Thoracic aorta (tissue), 2 donors: ENCODE measurements at regions not wholly inside any gene's neighbourhood (a gene's known extent, or its start where the extent isn't known, plus 50 kb on each side); places are given as distances from the start of the nearest gene placed in this dataset.

Experiments used
- ATAC-seq: fragments of 150-250 bp; one replicate; pipeline ENCODE4 v1.8.0; 2017; ENCODE audit warnings: low read depth; ENCODE audit not compliant: insufficient number of reproducible peaks, low FRiP score
- DNase-seq: peaks from one replicate; pipeline ENCODE4 v3.0.0-alpha.2; 2020; ENCODE audit warnings: low spot score
- H3K27ac ChIP-seq, 2 donors: fragments of 200-600 bp; sonication (generic); 1 replicate in 1 of 2; 2 replicates in 1 of 2; pipeline ENCODE4 v1.5.1; 2016; ENCODE audit warnings: mild to moderate bottlenecking in 2 of 2, moderate library complexity in 2 of 2
- H3K27me3 ChIP-seq: fragments of 200-600 bp; sonication (generic); replicated peaks from 2 replicates; pipeline ENCODE4 v1.6.0; 2016; ENCODE audit warnings: mild to moderate bottlenecking; ENCODE audit not compliant: insufficient read depth
- H3K36me3 ChIP-seq: fragments of 200-600 bp; sonication (generic); one replicate; pipeline ENCODE4 v1.5.1; 2016
- H3K4me1 ChIP-seq, 2 donors: fragments of 200-600 bp; sonication (generic); 1 replicate in 1 of 2; 2 replicates in 1 of 2; pipeline versions ENCODE4 v1.5.1 to v1.6.0; 2016; ENCODE audit warnings: low read depth in 2 of 2, mild to moderate bottlenecking in 1 of 2; ENCODE audit not compliant: control insufficient read depth in 1 of 2
- H3K4me3 ChIP-seq: fragments of 200-600 bp; sonication (generic); 2 replicates; pipeline ENCODE4 v1.5.1; 2016; ENCODE audit warnings: mild to moderate bottlenecking
- H3K9me3 ChIP-seq: fragments of 200-600 bp; sonication (generic); 2 replicates; pipeline ENCODE4 v1.5.1; 2016
- TF ChIP-seq, protein P1 (sequence below): fragments of 200-600 bp; sonication (generic); IDR thresholded peaks from one replicate; pipeline ENCODE4 v1.5.1; 2019; ENCODE audit warnings: antibody characterized with exemption

DNA sequence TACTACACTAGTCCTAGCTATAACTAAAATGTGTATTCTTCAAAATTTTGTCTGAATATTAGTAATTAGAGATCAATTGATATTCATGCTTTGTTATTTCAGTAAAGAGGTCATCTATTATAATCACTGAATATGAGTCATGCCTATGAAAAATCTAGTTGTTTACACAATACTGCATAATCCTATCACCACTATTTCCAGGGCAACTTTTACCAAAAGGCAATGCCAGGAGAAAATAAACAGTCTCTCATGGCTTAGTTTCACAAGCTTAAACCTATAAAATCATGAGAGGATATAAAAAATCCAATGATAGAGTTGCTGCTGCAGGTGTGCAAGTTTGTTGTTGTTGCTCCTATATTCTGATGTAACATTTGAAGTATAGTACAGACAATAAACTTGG is 149.9 kb upstream of the COL1A2 start:
- ATAC-seq (no peak), DNase-seq (no peak)
- TF ChIP-seq, protein P1, sequence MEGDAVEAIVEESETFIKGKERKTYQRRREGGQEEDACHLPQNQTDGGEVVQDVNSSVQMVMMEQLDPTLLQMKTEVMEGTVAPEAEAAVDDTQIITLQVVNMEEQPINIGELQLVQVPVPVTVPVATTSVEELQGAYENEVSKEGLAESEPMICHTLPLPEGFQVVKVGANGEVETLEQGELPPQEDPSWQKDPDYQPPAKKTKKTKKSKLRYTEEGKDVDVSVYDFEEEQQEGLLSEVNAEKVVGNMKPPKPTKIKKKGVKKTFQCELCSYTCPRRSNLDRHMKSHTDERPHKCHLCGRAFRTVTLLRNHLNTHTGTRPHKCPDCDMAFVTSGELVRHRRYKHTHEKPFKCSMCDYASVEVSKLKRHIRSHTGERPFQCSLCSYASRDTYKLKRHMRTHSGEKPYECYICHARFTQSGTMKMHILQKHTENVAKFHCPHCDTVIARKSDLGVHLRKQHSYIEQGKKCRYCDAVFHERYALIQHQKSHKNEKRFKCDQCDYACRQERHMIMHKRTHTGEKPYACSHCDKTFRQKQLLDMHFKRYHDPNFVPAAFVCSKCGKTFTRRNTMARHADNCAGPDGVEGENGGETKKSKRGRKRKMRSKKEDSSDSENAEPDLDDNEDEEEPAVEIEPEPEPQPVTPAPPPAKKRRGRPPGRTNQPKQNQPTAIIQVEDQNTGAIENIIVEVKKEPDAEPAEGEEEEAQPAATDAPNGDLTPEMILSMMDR: no peak

DNA sequence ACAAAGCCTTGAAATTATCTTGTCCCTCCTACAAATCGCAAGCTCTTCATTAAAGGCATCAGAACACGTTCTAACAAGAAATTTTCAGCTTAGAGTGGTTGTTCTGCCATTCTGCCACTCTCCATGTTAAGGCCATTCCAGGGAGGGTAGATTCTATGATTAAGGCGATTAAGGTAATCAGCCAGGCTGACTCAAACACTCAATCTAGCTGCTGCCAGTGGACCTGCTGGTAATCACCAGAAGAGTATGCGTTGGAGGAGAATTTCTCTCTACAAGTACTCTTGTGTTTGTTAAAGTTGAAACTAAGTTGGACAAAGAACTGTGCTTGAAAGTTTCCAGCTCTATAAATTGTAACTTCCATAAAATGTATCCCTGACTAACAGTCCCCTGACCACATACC is 149.2 kb upstream of the COL1A2 start:
- TF ChIP-seq, protein P1: no peak
- DNase-seq (no peak), ATAC-seq (no peak)
- Histone ChIP-seq H3K4me1 (no peaks in the 10 kb centered on the region), H3K4me3 (no peak overlapping the region), H3K27me3 (no peaks in the 10 kb centered on the region), H3K36me3 (no peaks in the 10 kb centered on the region), H3K9me3 (no peaks in the 10 kb centered on the region), H3K27ac (no peak overlapping the region)

More for the DNA sequence above, 149.9 kb upstream of the COL1A2 start:
- H3K36me3 ChIP-seq: no peaks in the 10 kb centered on the region
- H3K4me1 ChIP-seq: peaks cover 0 to 2% of the 10 kb centered on the region in 2 donors
- H3K9me3 ChIP-seq: no peaks in the 10 kb centered on the region
- no peak overlapping the region for H3K4me3 ChIP-seq
- no peak overlapping the region for H3K27ac ChIP-seq
- no peaks in the 10 kb centered on the region for H3K27me3 ChIP-seq

DNA sequence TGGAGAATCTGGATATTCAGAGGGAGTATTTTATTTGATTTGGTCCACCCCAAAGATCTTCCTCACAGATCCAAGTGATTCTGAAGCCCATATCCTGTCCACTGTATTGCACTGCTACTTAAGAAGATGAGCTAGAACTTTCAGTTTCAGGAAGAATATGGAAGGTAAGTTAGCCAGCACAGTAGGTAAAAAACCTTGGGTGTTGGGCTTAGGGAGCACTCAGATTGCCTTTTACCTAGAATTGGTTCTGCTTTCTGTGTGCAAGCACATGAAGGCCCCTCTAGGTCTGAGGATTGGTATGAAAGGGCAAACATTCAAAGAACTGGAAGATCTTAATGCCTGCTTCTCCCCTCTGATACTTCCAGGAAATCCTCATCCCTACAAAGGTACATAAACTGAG is 146.7 kb upstream of the COL1A2 start:
- H3K9me3 ChIP-seq: no peaks in the 10 kb centered on the region
- no peak for ATAC-seq
- H3K27ac ChIP-seq: no peak overlapping the region
- DNase-seq: no peak
- TF ChIP-seq, protein P1: no peak
- H3K4me1 ChIP-seq: no peaks in the 10 kb centered on the region
- no peaks in the 10 kb centered on the region for H3K27me3 ChIP-seq
- no peak overlapping the region for H3K4me3 ChIP-seq
- no peaks in the 10 kb centered on the region for H3K36me3 ChIP-seq

DNA sequence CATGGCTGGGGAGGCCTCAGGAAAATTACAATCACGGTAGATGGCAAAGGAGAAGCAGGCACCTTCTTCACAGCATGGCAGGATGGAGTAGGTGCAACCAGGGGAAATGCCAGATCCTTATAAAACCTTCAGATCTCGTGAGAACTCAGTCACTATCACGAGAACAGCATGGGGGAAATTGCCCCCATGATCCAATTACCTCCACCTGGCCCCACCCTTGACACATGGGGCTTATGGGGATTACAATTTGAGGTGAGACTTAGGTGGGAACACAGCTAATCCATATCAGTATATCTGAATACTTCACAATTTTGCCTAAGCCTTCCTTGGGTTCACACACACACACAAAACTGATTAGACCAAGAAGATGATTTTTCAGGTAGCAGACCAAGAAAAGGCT is 145.1 kb upstream of the COL1A2 start:
- ATAC-seq (no peak), DNase-seq (no peak)
- H3K36me3 ChIP-seq: no peaks in the 10 kb centered on the region
- H3K27ac ChIP-seq: no peak overlapping the region
- H3K4me3 ChIP-seq: no peak overlapping the region
- H3K27me3 ChIP-seq: no peaks in the 10 kb centered on the region
- H3K9me3 ChIP-seq: no peaks in the 10 kb centered on the region
- TF ChIP-seq, protein P1: no peak
- H3K4me1 ChIP-seq: no peaks in the 10 kb centered on the region

DNA sequence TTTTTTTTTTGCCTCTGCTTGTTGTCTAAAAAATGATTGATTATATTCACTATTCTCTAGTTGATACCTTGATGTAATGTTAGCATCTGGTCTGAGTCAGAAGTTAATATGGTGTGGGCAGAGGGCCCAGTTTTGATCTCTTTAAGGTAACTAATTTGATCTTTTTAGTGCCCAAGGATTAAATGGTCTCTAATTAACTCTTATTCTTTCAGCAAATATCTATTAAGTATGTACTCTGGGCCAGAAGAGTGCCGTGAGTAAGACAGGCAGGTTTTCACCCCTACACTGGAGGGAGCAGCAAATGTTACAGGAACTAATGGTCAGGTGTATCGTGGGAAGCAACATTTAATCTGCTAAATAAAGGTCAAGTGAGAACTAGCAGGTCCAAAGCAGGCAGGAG is 144.6 kb upstream of the COL1A2 start:
- Histone ChIP-seq H3K4me1 (no peaks in the 10 kb centered on the region), H3K36me3 (no peaks in the 10 kb centered on the region), H3K27ac (no peak overlapping the region), H3K27me3 (no peaks in the 10 kb centered on the region), H3K4me3 (no peak overlapping the region), H3K9me3 (no peaks in the 10 kb centered on the region)
- TF ChIP-seq, protein P1: no peak
- DNase-seq (no peak), ATAC-seq (no peak)
